ENCODE measurements at regions not wholly inside any gene's neighbourhood (a gene's known extent, or its start where the extent isn't known, plus 50 kb on each side); places are given as distances from the start of the nearest gene placed in this dataset.

DNA sequence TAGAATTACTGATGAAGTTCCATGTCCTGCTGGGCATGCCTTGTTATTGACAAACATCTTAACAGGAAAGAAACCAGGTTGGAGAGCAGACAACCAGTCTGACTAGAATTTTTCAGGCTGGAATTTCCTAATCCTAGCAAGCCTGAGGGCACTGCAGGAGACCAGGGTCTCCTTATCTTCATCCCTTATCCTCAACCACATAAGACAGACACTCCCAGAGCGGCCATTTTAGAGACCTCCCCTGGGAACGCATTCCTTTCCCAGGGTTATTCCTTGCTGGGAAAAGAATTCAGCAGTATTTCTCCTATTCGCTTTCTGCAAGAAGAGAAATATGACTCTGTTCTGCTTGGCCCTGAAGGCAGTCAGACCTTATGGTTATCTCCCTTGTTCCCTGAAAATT, 803.7 kb downstream of the GRIK2 start:
- Mint-ChIP-seq H3K27ac (no peak overlapping the region), H3K4me3 (no peak overlapping the region), H3K36me3 (peaks cover 39% of the 10 kb centered on the region), H3K27me3 (ENCODE audit: low read depth) (no peaks in the 10 kb centered on the region), H3K9me3 (peaks cover 53% of the 10 kb centered on the region), H3K4me1 (no peaks in the 10 kb centered on the region)
- TF ChIP-seq, protein P1, sequence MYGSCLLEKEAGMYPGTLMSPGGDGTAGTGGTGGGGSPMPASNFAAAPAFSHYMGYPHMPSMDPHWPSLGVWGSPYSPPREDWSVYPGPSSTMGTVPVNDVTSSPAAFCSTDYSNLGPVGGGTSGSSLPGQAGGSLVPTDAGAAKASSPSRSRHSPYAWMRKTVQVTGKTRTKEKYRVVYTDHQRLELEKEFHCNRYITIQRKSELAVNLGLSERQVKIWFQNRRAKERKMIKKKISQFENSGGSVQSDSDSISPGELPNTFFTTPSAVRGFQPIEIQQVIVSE (CRISPR knock-in tag; IDR thresholded peaks at IDR 0.05; ENCODE audit: borderline replicate concordance) = no peak
- no peak for TF ChIP-seq ATF1 (CRISPR knock-in tag; IDR thresholded peaks at IDR 0.05)
- TF ChIP-seq, protein P2, sequence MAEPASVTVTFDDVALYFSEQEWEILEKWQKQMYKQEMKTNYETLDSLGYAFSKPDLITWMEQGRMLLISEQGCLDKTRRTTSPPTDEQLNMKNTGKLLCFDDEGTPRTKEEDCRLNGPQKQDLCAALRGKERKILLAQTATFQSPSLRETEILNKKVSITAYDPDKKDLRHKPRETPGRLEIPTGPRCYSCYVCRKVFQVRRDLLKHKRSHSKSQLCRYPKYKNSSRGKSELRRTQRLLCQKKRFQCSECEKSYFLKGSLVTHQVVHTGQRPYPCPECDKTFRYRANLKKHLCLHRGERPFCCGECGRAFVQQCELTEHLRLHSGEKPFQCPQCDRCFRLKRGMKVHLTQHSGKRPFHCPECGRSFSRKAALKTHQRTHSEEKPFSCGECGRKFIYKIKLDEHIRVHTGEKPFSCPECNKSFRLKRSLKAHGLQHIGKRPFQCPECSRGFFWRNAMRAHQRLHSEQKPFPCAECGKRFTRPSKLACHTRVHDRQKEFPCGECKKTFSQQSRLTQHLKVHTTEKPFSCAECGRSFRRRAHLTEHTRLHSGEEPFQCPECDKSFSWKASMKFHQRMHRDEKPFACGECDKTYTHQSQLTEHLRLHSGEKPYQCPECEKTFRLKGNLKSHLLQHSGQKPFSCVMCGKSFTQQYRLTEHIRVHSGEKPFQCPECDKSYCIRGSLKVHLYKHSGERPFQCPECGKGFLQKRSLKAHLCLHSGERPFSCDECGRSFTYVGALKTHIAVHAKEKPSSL (CRISPR knock-in tag; conservative IDR thresholded peaks at IDR 0.05) = no peak
- POLR2A ChIA-PET = no interaction called here
- CTCF ChIA-PET = no interaction called here
- DNase-seq (ENCODE audit: low spot score) (peak; percentile 74), ATAC-seq (no peak)

DNA sequence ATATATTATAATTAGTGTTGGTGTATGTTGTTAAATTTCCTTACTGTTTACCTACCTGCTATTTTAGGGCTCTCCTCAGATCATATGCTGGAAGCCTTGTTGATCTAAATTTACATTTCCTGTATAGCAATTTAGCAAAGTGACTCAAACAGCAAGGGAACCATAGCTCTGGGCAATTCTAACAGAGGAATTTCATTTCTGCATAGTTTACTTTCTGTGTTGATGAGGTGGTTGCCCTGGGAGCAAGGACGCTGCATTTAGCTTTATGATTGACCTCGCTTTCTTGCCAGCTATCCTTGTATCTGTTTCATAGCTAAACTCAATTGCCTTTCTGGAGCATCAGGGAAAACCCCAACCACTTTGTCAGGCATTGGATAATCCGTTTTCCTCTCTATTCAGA, 810.8 kb downstream of the GRIK2 start:
- Mint-ChIP-seq H3K9me3 (peaks cover 47% of the 10 kb centered on the region), H3K4me1 (peaks cover 9% of the 10 kb centered on the region), H3K36me3 (peaks cover 18% of the 10 kb centered on the region), H3K4me3 (no peak overlapping the region), H3K27ac (no peak overlapping the region), H3K27me3 (ENCODE audit: low read depth) (no peaks in the 10 kb centered on the region)
- ChIA-PET POLR2A (no interaction called here), CTCF (no interaction called here)
- ATAC-seq (no peak), DNase-seq (ENCODE audit: low spot score) (no peak)
- TF ChIP-seq NFYB (CRISPR knock-in tag; conservative IDR thresholded peaks at IDR 0.05; ENCODE audit: low read depth) = no peak
- TF ChIP-seq, protein P3, sequence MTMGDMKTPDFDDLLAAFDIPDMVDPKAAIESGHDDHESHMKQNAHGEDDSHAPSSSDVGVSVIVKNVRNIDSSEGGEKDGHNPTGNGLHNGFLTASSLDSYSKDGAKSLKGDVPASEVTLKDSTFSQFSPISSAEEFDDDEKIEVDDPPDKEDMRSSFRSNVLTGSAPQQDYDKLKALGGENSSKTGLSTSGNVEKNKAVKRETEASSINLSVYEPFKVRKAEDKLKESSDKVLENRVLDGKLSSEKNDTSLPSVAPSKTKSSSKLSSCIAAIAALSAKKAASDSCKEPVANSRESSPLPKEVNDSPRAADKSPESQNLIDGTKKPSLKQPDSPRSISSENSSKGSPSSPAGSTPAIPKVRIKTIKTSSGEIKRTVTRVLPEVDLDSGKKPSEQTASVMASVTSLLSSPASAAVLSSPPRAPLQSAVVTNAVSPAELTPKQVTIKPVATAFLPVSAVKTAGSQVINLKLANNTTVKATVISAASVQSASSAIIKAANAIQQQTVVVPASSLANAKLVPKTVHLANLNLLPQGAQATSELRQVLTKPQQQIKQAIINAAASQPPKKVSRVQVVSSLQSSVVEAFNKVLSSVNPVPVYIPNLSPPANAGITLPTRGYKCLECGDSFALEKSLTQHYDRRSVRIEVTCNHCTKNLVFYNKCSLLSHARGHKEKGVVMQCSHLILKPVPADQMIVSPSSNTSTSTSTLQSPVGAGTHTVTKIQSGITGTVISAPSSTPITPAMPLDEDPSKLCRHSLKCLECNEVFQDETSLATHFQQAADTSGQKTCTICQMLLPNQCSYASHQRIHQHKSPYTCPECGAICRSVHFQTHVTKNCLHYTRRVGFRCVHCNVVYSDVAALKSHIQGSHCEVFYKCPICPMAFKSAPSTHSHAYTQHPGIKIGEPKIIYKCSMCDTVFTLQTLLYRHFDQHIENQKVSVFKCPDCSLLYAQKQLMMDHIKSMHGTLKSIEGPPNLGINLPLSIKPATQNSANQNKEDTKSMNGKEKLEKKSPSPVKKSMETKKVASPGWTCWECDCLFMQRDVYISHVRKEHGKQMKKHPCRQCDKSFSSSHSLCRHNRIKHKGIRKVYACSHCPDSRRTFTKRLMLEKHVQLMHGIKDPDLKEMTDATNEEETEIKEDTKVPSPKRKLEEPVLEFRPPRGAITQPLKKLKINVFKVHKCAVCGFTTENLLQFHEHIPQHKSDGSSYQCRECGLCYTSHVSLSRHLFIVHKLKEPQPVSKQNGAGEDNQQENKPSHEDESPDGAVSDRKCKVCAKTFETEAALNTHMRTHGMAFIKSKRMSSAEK (CRISPR knock-in tag; IDR thresholded peaks at IDR 0.05; ENCODE audit: borderline replicate concordance) = no peak

DNA sequence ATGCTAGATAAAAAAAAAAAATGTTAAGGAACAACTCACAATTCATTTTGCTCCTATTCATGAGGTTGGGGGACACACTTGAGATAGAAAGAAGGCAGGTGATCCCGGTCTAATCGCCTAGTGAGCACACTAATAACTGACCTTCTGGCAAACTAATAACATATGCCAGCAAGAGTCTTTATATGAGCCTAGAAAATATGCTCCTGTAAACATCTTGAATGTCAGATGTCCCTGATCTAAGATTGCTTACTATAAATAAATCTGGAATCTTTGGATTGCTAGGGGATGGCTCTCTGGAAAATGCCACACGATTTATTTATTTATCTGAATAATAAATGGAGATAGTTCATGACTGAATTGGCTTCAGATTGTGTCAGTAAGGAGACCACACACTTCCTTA, 821.9 kb downstream of the GRIK2 start:
- H3K9me3 Mint-ChIP-seq = peaks cover 3% of the 10 kb centered on the region
- POLR2A ChIA-PET = no interaction called here
- no peak overlapping the region for H3K4me3 Mint-ChIP-seq
- no peaks in the 10 kb centered on the region for H3K4me1 Mint-ChIP-seq
- no peak for TF ChIP-seq SOX15 (CRISPR knock-in tag; IDR thresholded peaks at IDR 0.05)
- H3K27ac Mint-ChIP-seq = no peak overlapping the region
- no peak for ATAC-seq
- CTCF ChIA-PET = no interaction called here
- H3K27me3 Mint-ChIP-seq (ENCODE audit: low read depth) = no peaks in the 10 kb centered on the region
- H3K36me3 Mint-ChIP-seq = 0 out of 2 replicates have a peak, but pooled peaks cover under 1% of the 10 kb centered on the region
- no peak for DNase-seq (ENCODE audit: low spot score)

DNA sequence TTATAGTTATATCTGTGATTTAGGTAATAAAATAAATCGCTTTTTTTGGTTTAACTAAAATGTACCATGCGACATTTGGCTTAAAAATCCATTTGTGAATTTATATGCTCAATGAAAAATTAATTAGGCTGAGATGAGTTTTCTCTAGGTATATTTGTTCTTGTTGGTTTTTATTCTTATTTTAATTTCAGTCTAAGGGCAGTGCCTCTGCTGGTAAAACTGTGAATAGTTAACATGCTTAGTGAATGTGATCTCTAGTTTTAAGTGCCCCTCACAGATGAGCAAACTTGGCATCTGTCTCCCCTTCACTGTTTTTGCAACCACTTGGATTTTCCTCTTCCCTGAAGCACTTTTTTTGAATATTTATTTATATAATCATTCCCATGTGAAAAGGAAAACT, 822.7 kb downstream of the GRIK2 start:
- CTCF ChIA-PET = no interaction called here
- peak; percentile 44; the same call in 1 of the 2 replicates for ATAC-seq
- Mint-ChIP-seq H3K27ac (no peak overlapping the region), H3K27me3 (ENCODE audit: low read depth) (no peaks in the 10 kb centered on the region), H3K9me3 (no peaks in the 10 kb centered on the region), H3K4me1 (no peaks in the 10 kb centered on the region), H3K36me3 (no peaks in the 10 kb centered on the region), H3K4me3 (no peak overlapping the region)
- TF ChIP-seq MYBL2 (CRISPR knock-in tag; IDR thresholded peaks at IDR 0.05) = no peak
- no peak for TF ChIP-seq ZNF423 (CRISPR knock-in tag; IDR thresholded peaks at IDR 0.05)
- TF ChIP-seq, protein P4, sequence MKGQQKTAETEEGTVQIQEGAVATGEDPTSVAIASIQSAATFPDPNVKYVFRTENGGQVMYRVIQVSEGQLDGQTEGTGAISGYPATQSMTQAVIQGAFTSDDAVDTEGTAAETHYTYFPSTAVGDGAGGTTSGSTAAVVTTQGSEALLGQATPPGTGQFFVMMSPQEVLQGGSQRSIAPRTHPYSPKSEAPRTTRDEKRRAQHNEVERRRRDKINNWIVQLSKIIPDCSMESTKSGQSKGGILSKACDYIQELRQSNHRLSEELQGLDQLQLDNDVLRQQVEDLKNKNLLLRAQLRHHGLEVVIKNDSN (CRISPR knock-in tag; IDR thresholded peaks at IDR 0.05) = no peak
- TF ChIP-seq, protein P5, sequence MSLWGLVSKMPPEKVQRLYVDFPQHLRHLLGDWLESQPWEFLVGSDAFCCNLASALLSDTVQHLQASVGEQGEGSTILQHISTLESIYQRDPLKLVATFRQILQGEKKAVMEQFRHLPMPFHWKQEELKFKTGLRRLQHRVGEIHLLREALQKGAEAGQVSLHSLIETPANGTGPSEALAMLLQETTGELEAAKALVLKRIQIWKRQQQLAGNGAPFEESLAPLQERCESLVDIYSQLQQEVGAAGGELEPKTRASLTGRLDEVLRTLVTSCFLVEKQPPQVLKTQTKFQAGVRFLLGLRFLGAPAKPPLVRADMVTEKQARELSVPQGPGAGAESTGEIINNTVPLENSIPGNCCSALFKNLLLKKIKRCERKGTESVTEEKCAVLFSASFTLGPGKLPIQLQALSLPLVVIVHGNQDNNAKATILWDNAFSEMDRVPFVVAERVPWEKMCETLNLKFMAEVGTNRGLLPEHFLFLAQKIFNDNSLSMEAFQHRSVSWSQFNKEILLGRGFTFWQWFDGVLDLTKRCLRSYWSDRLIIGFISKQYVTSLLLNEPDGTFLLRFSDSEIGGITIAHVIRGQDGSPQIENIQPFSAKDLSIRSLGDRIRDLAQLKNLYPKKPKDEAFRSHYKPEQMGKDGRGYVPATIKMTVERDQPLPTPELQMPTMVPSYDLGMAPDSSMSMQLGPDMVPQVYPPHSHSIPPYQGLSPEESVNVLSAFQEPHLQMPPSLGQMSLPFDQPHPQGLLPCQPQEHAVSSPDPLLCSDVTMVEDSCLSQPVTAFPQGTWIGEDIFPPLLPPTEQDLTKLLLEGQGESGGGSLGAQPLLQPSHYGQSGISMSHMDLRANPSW (CRISPR knock-in tag; conservative IDR thresholded peaks at IDR 0.05; ENCODE audit: low read depth) = no peak
- TF ChIP-seq CBFB (CRISPR knock-in tag; IDR thresholded peaks at IDR 0.05; ENCODE audit: low read depth) = no peak
- TF ChIP-seq, protein P6, sequence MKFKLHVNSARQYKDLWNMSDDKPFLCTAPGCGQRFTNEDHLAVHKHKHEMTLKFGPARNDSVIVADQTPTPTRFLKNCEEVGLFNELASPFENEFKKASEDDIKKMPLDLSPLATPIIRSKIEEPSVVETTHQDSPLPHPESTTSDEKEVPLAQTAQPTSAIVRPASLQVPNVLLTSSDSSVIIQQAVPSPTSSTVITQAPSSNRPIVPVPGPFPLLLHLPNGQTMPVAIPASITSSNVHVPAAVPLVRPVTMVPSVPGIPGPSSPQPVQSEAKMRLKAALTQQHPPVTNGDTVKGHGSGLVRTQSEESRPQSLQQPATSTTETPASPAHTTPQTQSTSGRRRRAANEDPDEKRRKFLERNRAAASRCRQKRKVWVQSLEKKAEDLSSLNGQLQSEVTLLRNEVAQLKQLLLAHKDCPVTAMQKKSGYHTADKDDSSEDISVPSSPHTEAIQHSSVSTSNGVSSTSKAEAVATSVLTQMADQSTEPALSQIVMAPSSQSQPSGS (CRISPR knock-in tag; IDR thresholded peaks at IDR 0.05; ENCODE audit: borderline replicate concordance, low read depth) = no peak
- no peak for TF ChIP-seq CREB1 (CRISPR knock-in tag; IDR thresholded peaks at IDR 0.05)
- TF ChIP-seq EMX1 (CRISPR knock-in tag; IDR thresholded peaks at IDR 0.05) = no peak
- TF ChIP-seq RELA (CRISPR knock-in tag; IDR thresholded peaks at IDR 0.05; ENCODE audit: borderline replicate concordance) = no peak
- POLR2A ChIA-PET = no interaction called here
- DNase-seq (ENCODE audit: low spot score) = no peak
